Stimulated activated CD4-positive, alpha-beta T cell treated with anti-CD3 and anti-CD28 coated beads, Interleukin-15, amount 100 ng/mL, for 24 hours (primary cell): ENCODE measurements at regions not wholly inside any gene's neighbourhood (a gene's known extent, or its start where the extent isn't known, plus 50 kb on each side); places are given as distances from the start of the nearest gene placed in this dataset.

Source experiments
- DNase-seq: peaks from one replicate; pipeline ENCODE4 v3.0.0-alpha.2; 2020

- no peak for DNase-seq
Measured at GRCh38 chr2:30055548-30055947, 91.3 kb upstream of the YPEL5 start.

GRCh38 chr2:30060562-30060961 lies 86.2 kb upstream of the YPEL5 start:
- DNase-seq, result no peak

GRCh38 chr2:30068067-30068466 lies 78.7 kb upstream of the YPEL5 start:
- no peak for DNase-seq

- peak; percentile 74 for DNase-seq
Measured at GRCh38 chr2:30072250-30072842, 74.5 kb upstream of the YPEL5 start.

GRCh38 chr2:30073523-30073922 lies 73.3 kb upstream of the YPEL5 start:
- no peak for DNase-seq

- no peak for DNase-seq
Measured at GRCh38 chr2:30074023-30074422, 72.8 kb upstream of the YPEL5 start.

- DNase-seq, result no peak
Measured at GRCh38 chr2:30078521-30078920, 68.3 kb upstream of the YPEL5 start.

GRCh38 chr2:30084915-30085314 lies 61.9 kb upstream of the YPEL5 start:
- DNase-seq, result no peak

- DNase-seq, result no peak
Measured at GRCh38 chr2:30089171-30089570, 57.6 kb upstream of the YPEL5 start.

- no peak for DNase-seq
Measured at GRCh38 chr2:30095402-30095801, 51.4 kb upstream of the YPEL5 start.

- DNase-seq, result no peak
Measured at GRCh38 chr2:30096451-30096850, 50.4 kb upstream of the YPEL5 start.
